ENCODE measurements at regions not wholly inside any gene's neighbourhood (a gene's known extent, or its start where the extent isn't known, plus 50 kb on each side); places are given as distances from the start of the nearest gene placed in this dataset.

DNA sequence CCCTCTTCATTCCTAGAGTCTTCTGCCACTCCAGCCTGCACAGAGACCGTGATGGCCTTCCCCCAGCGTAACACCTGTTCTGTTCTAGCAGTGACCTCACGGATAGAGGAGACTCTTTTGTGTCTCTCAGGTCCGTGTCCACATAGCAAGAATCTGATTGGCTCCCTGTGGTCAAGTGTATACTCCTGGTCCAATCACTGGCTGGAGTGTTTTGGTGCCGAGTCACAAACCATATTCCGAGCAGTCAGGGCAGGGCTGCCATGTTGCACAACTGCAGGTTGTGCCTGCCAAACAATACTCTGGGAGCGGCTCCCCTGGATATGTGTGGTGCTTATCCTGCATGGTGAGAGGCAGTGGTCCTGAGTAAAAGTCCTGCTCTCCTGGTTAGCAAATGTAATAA lies 402.4 kb downstream of the KCNRG start:
- TF ChIP-seq POLR2A (IDR thresholded peaks at IDR 0.05): no peak
- TF ChIP-seq, protein P1, sequence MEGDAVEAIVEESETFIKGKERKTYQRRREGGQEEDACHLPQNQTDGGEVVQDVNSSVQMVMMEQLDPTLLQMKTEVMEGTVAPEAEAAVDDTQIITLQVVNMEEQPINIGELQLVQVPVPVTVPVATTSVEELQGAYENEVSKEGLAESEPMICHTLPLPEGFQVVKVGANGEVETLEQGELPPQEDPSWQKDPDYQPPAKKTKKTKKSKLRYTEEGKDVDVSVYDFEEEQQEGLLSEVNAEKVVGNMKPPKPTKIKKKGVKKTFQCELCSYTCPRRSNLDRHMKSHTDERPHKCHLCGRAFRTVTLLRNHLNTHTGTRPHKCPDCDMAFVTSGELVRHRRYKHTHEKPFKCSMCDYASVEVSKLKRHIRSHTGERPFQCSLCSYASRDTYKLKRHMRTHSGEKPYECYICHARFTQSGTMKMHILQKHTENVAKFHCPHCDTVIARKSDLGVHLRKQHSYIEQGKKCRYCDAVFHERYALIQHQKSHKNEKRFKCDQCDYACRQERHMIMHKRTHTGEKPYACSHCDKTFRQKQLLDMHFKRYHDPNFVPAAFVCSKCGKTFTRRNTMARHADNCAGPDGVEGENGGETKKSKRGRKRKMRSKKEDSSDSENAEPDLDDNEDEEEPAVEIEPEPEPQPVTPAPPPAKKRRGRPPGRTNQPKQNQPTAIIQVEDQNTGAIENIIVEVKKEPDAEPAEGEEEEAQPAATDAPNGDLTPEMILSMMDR (IDR thresholded peaks at IDR 0.05): no peak

Data from heart left ventricle (tissue), 13 donors.